Kidney (tissue), 13 donors: ENCODE measurements at regions not wholly inside any gene's neighbourhood (a gene's known extent, or its start where the extent isn't known, plus 50 kb on each side); places are given as distances from the start of the nearest gene placed in this dataset.

ENCODE experiments used
- DNase-seq, 5 donors: peaks; one replicate each; pipeline ENCODE4 v3.0.0-alpha.2; 2013 to 2020
- FAIRE-seq: peaks from 2 replicates; lab custom pipeline; 2012; peaks lifted over from hg19 to GRCh38; lab: Jason Lieb, UNC
- H3K27ac ChIP-seq, 2 donors: one replicate each; pipeline ENCODE4 v1.7.0; 2013; ENCODE audit warnings: low read depth in 2 of 2, low read length in 2 of 2, inconsistent platforms in 1 of 2
- H3K27me3 ChIP-seq: one replicate; pipeline ENCODE4 v1.7.1; 2013; ENCODE audit warnings: low read length, inconsistent platforms; ENCODE audit not compliant: control insufficient read depth, insufficient read depth
- H3K36me3 ChIP-seq, 3 donors: one replicate each; pipeline versions ENCODE4 v1.7.0 to v1.7.1; 2013; ENCODE audit warnings: low read length in 3 of 3, control low read depth in 1 of 3, inconsistent platforms in 1 of 3; ENCODE audit not compliant: insufficient read depth in 3 of 3, control insufficient read depth in 2 of 3
- H3K4me1 ChIP-seq, 3 donors: one replicate each; pipeline versions ENCODE4 v1.7.0 to v1.7.1; 2013; ENCODE audit warnings: low read length in 3 of 3, inconsistent platforms in 1 of 3, low read depth in 1 of 3; ENCODE audit not compliant: control insufficient read depth in 2 of 3, insufficient read depth in 2 of 3
- H3K4me3 ChIP-seq, 3 donors: one replicate each; pipeline versions ENCODE4 v1.7.0 to v1.8.1; 2013; ENCODE audit warnings: low read length in 3 of 3, control low read depth in 1 of 3, inconsistent platforms in 1 of 3
- H3K9ac ChIP-seq, 3 donors: one replicate each; pipeline versions ENCODE4 v1.7.0 to v1.7.1; 2013; ENCODE audit warnings: low read length in 3 of 3, control low read depth in 1 of 3, inconsistent platforms in 1 of 3
- H3K9me3 ChIP-seq, 3 donors: one replicate each; pipeline versions ENCODE4 v1.7.0 to v1.7.1; 2013; ENCODE audit warnings: low read length in 3 of 3, control low read depth in 1 of 3, inconsistent platforms in 1 of 3; ENCODE audit not compliant: control insufficient read depth in 2 of 3, insufficient read depth in 1 of 3
- intact Hi-C: fragments of 100-400 bp; cut with DNase I; formaldehyde crosslinking; loops from one replicate; pipeline ENCODE4 v1.11.1; 2022
- TF ChIP-seq, protein P1 (sequence below): IDR thresholded peaks from 3 replicates; pipeline ENCODE4 v1.5.1; 2012; ENCODE audit warnings: mild to moderate bottlenecking, moderate library complexity, borderline replicate concordance; ENCODE audit not compliant: insufficient read depth; ENCODE audit errors: extremely low read depth
- donor health status: control.
- donor health status: control.
- donor health status: control.
- donor health status: control.
- donor health status: control.
- donor health status: DM: yes; HTN: yes; CAD: no.
- donor health status: Normal renal cell carcinoma (clear cell type).

GRCh38 chr2:59787095-59787494 lies 766.4 kb downstream of the BCL11A start:
- H3K36me3 ChIP-seq, result no peaks in the 10 kb centered on the region
- intact Hi-C loops, result no loop called here
- H3K27ac ChIP-seq, result no peak overlapping the region
- FAIRE-seq (no peak), DNase-seq (no peak)
- no peaks in the 10 kb centered on the region for H3K27me3 ChIP-seq
- H3K4me3 ChIP-seq, result no peak overlapping the region
- no peaks in the 10 kb centered on the region for H3K9me3 ChIP-seq
- no peak overlapping the region for H3K9ac ChIP-seq
- TF ChIP-seq, protein P1, sequence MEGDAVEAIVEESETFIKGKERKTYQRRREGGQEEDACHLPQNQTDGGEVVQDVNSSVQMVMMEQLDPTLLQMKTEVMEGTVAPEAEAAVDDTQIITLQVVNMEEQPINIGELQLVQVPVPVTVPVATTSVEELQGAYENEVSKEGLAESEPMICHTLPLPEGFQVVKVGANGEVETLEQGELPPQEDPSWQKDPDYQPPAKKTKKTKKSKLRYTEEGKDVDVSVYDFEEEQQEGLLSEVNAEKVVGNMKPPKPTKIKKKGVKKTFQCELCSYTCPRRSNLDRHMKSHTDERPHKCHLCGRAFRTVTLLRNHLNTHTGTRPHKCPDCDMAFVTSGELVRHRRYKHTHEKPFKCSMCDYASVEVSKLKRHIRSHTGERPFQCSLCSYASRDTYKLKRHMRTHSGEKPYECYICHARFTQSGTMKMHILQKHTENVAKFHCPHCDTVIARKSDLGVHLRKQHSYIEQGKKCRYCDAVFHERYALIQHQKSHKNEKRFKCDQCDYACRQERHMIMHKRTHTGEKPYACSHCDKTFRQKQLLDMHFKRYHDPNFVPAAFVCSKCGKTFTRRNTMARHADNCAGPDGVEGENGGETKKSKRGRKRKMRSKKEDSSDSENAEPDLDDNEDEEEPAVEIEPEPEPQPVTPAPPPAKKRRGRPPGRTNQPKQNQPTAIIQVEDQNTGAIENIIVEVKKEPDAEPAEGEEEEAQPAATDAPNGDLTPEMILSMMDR, result no peak
- H3K4me1 ChIP-seq, result no peaks in the 10 kb centered on the region

DNA sequence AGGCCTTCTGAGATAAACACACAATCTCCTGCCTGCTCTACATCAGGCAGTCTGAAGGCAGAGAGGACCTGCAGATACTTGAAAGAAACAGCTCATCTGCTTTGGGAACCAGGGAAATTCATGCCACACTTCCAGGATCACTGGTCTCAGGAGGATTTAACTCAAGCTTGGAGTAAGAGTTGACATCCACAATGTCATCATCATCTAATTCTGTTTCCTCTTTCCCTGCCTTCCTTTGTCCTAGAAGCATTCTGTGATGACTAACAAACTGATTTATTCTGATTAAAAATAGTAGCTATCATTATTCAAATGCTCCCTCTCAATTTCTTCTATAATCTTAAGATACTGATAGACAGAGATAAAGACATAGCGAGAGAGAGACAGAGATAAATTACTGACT lies 766.8 kb downstream of the BCL11A start:
- FAIRE-seq (no peak), DNase-seq (no peak)
- Histone ChIP-seq H3K4me3 (no peak overlapping the region), H3K36me3 (no peaks in the 10 kb centered on the region), H3K4me1 (no peaks in the 10 kb centered on the region), H3K27me3 (no peaks in the 10 kb centered on the region), H3K9ac (no peak overlapping the region), H3K9me3 (no peaks in the 10 kb centered on the region), H3K27ac (no peak overlapping the region)
- TF ChIP-seq, protein P1, result no peak
- intact Hi-C loops, result no loop called here

DNA sequence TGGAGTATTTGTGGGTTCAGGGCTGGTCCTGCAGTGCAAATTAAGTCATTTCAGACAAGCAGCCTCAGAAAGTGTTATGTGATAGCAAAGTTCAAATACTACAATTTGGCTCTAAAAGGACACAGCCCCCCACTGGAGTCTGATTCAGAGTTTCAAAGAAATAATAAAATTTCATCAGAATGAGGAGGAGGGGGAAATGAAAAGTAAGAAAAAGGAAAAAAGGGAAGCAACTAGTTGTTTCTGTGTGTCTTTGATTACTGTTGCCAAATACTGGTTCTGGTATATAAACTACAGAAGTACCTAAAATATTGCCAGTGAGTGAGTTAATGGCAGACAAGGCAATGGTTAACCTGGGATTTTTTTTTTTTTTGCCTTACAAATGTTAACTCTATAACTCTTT lies 773.9 kb downstream of the BCL11A start:
- Histone ChIP-seq H3K27me3 (no peaks in the 10 kb centered on the region), H3K27ac (no peak overlapping the region), H3K4me3 (no peak overlapping the region), H3K4me1 (no peaks in the 10 kb centered on the region), H3K36me3 (no peaks in the 10 kb centered on the region), H3K9me3 (no peaks in the 10 kb centered on the region), H3K9ac (no peak overlapping the region)
- DNase-seq (no peak), FAIRE-seq (no peak)
- TF ChIP-seq, protein P1, result no peak
- intact Hi-C loops, result no loop called here

GRCh38 chr2:59777120-59777519 lies 776.3 kb downstream of the BCL11A start:
- DNase-seq, result no peak
- H3K27ac ChIP-seq, result no peak overlapping the region
- no peaks in the 10 kb centered on the region for H3K27me3 ChIP-seq
- H3K4me1 ChIP-seq, result no peaks in the 10 kb centered on the region
- H3K36me3 ChIP-seq, result no peaks in the 10 kb centered on the region
- TF ChIP-seq, protein P1, result no peak
- no peak overlapping the region for H3K4me3 ChIP-seq
- intact Hi-C loops, result no loop called here
- no peak for FAIRE-seq
- H3K9ac ChIP-seq, result no peak overlapping the region
- H3K9me3 ChIP-seq, result no peaks in the 10 kb centered on the region
